CD4-positive, alpha-beta T cell (primary cell): ENCODE measurements at regions not wholly inside any gene's neighbourhood (a gene's known extent, or its start where the extent isn't known, plus 50 kb on each side); places are given as distances from the start of the nearest gene placed in this dataset.

ENCODE experiments used
- ATAC-seq: fragments of 200-7000 bp; cut with Tn5 transposase; one replicate; pipeline ENCODE4 v1.10.0; 2022; ENCODE audit warnings: mild to moderate bottlenecking; ENCODE audit not compliant: poor library complexity
- CTCF ChIA-PET: fragments of 350-600 bp; sonication (Branson Sonifier 250); formaldehyde crosslinking; loops from one replicate; lab custom pipeline; 2021; ENCODE audit warnings: antibody characterized with exemption, inconsistent platforms; lab: Charles Lee
- POLR2A ChIA-PET: fragments of 350-600 bp; sonication (Branson Sonifier 250); formaldehyde crosslinking; loops from one replicate; lab custom pipeline; 2021; ENCODE audit warnings: antibody characterized with exemption, inconsistent platforms; lab: Charles Lee
- DNase-seq, 14 experiments: peaks; one replicate each; pipeline ENCODE4 v3.0.0-alpha.2; 2013 to 2020; ENCODE audit warnings: mixed read lengths in 2 of 14
- H3K27ac ChIP-seq, 2 donors: one replicate each; pipeline versions ENCODE4 v1.5.1 to v1.7.0; 2013; ENCODE audit warnings: low read length in 2 of 2, low read depth in 1 of 2, mild to moderate bottlenecking in 1 of 2
- H3K27me3 ChIP-seq, 2 experiments: 1 replicate in 1 of 2; 2 replicates in 1 of 2; pipeline versions ENCODE4 v1.6.1 to v1.7.0; 2013; ENCODE audit warnings: low read length in 2 of 2, control low read depth in 1 of 2, mild to moderate bottlenecking in 1 of 2, moderate library complexity in 1 of 2; ENCODE audit not compliant: insufficient read depth in 2 of 2, control insufficient read depth in 1 of 2
- H3K36me3 ChIP-seq: one replicate; pipeline ENCODE4 v1.6.1; 2013; ENCODE audit warnings: low read length, control low read depth; ENCODE audit not compliant: insufficient read depth
- H3K4me1 ChIP-seq: one replicate; pipeline ENCODE4 v1.6.1; 2013; ENCODE audit warnings: low read length, control low read depth; ENCODE audit not compliant: insufficient read depth
- H3K4me3 ChIP-seq: one replicate; pipeline ENCODE4 v1.5.1; 2013; ENCODE audit warnings: mild to moderate bottlenecking, low read length, moderate library complexity
- H3K9me3 ChIP-seq, 2 experiments: 1 replicate in 1 of 2; 2 replicates in 1 of 2; pipeline versions ENCODE4 v1.6.1 to v1.7.0; 2013; ENCODE audit warnings: low read length in 2 of 2, mild to moderate bottlenecking in 2 of 2, control low read depth in 1 of 2, moderate library complexity in 1 of 2; ENCODE audit not compliant: control insufficient read depth in 1 of 2, insufficient read depth in 1 of 2
- H3K27ac Mint-ChIP-seq: one replicate; pipeline ENCODE4 v1.8.0; 2020; ENCODE audit warnings: mixed read lengths
- H3K27me3 Mint-ChIP-seq: one replicate; pipeline ENCODE4 v1.8.0; 2021; ENCODE audit warnings: mixed read lengths
- H3K36me3 Mint-ChIP-seq: one replicate; pipeline ENCODE4 v1.8.0; 2021; ENCODE audit warnings: low read depth, mixed read lengths
- H3K4me1 Mint-ChIP-seq: one replicate; pipeline ENCODE4 v1.8.0; 2021; ENCODE audit warnings: low read depth, mixed read lengths
- H3K4me3 Mint-ChIP-seq: one replicate; pipeline ENCODE4 v1.8.0; 2020; ENCODE audit warnings: mild to moderate bottlenecking, mixed read lengths
- H3K9me3 Mint-ChIP-seq: one replicate; pipeline ENCODE4 v1.8.0; 2020; ENCODE audit warnings: mixed read lengths
- CTCF ChIP-seq: fragments of 200-600 bp; IDR thresholded peaks from one replicate; pipeline ENCODE4 v1.8.0; 2022; ENCODE audit warnings: antibody characterized with exemption, mild to moderate bottlenecking
- intact Hi-C, 2 experiments: fragments of 100-400 bp; cut with DNase I in 1 of 2; cut with micrococcal nuclease in 1 of 2; formaldehyde crosslinking; loops; one replicate each; pipeline versions ENCODE4 v1.15.1 to v1.9.0; 2023 to 2025; cut with DNase I, micrococcal nuclease

- H3K4me3 Mint-ChIP-seq, result no peak overlapping the region
- no peaks in the 10 kb centered on the region for H3K36me3 ChIP-seq
- ChIA-PET CTCF (no interaction called here), POLR2A (no interaction called here)
- no peaks in the 10 kb centered on the region for H3K4me1 ChIP-seq
- no peaks in the 10 kb centered on the region for H3K9me3 Mint-ChIP-seq
- intact Hi-C loops, result no loop called here
- ATAC-seq, result no peak
- no peaks in the 10 kb centered on the region for H3K4me1 Mint-ChIP-seq
- H3K4me3 ChIP-seq, result no peak overlapping the region
- no peaks in the 10 kb centered on the region for H3K9me3 ChIP-seq
- peaks cover 3 to 12% of the 10 kb centered on the region in 2 experiments for H3K27me3 ChIP-seq
- no peak for DNase-seq
- peaks cover 38% of the 10 kb centered on the region for H3K27me3 Mint-ChIP-seq
- no peaks in the 10 kb centered on the region for H3K36me3 Mint-ChIP-seq
- no peak overlapping the region for H3K27ac Mint-ChIP-seq
- TF ChIP-seq CTCF, result no peak
- H3K27ac ChIP-seq, result no peak overlapping the region
These were observed 128.7 kb downstream of the FAM204A start for GRCh38 chr10:118213436-118213835.

- no peak overlapping the region for H3K4me3 ChIP-seq
- Mint-ChIP-seq H3K27ac (no peak overlapping the region), H3K9me3 (no peaks in the 10 kb centered on the region), H3K4me3 (no peak overlapping the region), H3K27me3 (peaks cover 38% of the 10 kb centered on the region), H3K36me3 (no peaks in the 10 kb centered on the region), H3K4me1 (no peaks in the 10 kb centered on the region)
- intact Hi-C loops, result no loop called here
- ChIA-PET CTCF (interaction anchor here (0.5 kb wide), 1 partner anchor 358 kb away, joined by 3 read pairs; no protein-coding TSS in a partner anchor), POLR2A (no interaction called here)
- no peaks in the 10 kb centered on the region for H3K36me3 ChIP-seq
- H3K27ac ChIP-seq, result no peak overlapping the region
- no peak for TF ChIP-seq CTCF
- DNase-seq (no peak), ATAC-seq (no peak)
- H3K9me3 ChIP-seq, result no peaks in the 10 kb centered on the region
- H3K4me1 ChIP-seq, result no peaks in the 10 kb centered on the region
- peaks cover 3 to 12% of the 10 kb centered on the region in 2 experiments for H3K27me3 ChIP-seq
These were observed 131.8 kb downstream of the FAM204A start for GRCh38 chr10:118210276-118210675.

GRCh38 chr10:118209215-118209614, 132.9 kb downstream of the FAM204A start:
- Histone ChIP-seq H3K4me3 (no peak overlapping the region), H3K9me3 (no peaks in the 10 kb centered on the region), H3K27me3 (peaks cover 3 to 17% of the 10 kb centered on the region in 2 experiments), H3K27ac (no peak overlapping the region), H3K36me3 (no peaks in the 10 kb centered on the region), H3K4me1 (no peaks in the 10 kb centered on the region)
- Mint-ChIP-seq H3K36me3 (no peaks in the 10 kb centered on the region), H3K4me3 (no peak overlapping the region), H3K27ac (no peak overlapping the region), H3K9me3 (no peaks in the 10 kb centered on the region), H3K4me1 (no peaks in the 10 kb centered on the region), H3K27me3 (peaks cover 48% of the 10 kb centered on the region)
- intact Hi-C loops, result no loop called here
- ChIA-PET POLR2A (no interaction called here), CTCF (no interaction called here)
- TF ChIP-seq CTCF, result no peak
- ATAC-seq (no peak), DNase-seq (no peak)
